ENCODE measurements at regions not wholly inside any gene's neighbourhood (a gene's known extent, or its start where the extent isn't known, plus 50 kb on each side); places are given as distances from the start of the nearest gene placed in this dataset.
"Not testable (repeated sequence)": the region's sequence is repeated elsewhere in the genome, so short reads cannot be mapped to it uniquely, and the experiment has no call there.

DNA sequence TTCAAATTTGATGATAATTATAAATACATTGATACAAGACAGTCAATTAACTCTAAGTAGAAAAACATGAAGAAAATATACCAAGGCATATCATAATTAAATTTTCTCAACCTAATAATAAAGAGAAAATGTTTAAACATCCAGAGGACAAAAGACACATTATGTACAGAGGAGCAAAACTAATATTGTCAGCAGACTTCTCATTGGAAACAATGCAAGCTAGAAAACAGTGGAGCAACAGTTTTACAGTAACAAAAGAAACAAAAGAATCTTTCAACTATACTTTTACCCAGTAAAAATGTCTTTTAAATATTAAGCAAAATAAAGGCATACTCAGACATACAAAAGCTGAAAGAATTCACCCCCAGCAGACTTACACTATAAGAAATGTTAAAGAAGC, 238.0 kb downstream of the TMA16 start:
- TF ChIP-seq, protein P1, sequence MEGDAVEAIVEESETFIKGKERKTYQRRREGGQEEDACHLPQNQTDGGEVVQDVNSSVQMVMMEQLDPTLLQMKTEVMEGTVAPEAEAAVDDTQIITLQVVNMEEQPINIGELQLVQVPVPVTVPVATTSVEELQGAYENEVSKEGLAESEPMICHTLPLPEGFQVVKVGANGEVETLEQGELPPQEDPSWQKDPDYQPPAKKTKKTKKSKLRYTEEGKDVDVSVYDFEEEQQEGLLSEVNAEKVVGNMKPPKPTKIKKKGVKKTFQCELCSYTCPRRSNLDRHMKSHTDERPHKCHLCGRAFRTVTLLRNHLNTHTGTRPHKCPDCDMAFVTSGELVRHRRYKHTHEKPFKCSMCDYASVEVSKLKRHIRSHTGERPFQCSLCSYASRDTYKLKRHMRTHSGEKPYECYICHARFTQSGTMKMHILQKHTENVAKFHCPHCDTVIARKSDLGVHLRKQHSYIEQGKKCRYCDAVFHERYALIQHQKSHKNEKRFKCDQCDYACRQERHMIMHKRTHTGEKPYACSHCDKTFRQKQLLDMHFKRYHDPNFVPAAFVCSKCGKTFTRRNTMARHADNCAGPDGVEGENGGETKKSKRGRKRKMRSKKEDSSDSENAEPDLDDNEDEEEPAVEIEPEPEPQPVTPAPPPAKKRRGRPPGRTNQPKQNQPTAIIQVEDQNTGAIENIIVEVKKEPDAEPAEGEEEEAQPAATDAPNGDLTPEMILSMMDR (IDR thresholded peaks at IDR 0.05; ENCODE audit: low read depth, low read length): no peak
- DNase-seq (ENCODE audit: extremely low read depth, low read depth): no peak

DNA sequence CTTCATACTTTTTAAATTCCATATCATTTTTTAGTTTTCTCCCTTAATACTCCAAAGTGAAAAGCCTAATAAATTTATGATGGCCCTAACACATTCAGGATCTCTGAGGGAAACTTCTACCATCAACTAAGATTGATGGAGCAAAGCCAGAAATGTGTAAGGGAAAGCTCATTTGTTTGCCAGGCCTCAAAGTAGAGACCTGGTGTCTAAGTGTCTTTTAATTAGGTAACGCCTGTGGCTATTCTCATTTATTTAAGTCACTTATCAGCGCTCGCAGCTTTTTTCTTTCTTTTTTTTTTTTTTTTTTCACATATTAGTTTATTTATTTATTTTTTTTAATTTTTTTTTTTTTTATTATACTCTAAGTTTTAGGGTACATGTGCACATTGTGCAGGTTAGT, 242.4 kb downstream of the TMA16 start:
- no peak for DNase-seq (ENCODE audit: extremely low read depth, low read depth)
- TF ChIP-seq, protein P1 (IDR thresholded peaks at IDR 0.05; ENCODE audit: low read depth, low read length): no peak

DNA sequence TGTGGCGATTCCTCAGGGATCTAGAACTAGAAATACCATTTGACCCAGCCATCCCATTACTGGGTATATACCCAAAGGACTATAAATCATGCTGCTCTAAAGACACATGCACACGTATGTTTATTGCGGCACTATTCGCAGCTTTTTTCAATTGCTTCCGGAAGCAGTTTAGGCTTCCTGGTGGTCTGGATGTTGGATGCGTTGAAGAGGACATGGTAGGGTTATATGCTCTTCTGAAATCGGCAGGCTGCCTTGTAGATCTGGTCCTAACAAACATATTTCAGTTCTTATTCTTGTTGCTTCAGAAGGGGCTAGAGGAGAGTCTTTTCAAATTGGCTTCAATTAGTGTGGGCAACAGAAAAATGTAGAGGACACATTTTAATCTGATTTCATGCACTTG, 243.4 kb downstream of the TMA16 start:
- not testable (repeated sequence) for DNase-seq (ENCODE audit: extremely low read depth, low read depth)

DNA sequence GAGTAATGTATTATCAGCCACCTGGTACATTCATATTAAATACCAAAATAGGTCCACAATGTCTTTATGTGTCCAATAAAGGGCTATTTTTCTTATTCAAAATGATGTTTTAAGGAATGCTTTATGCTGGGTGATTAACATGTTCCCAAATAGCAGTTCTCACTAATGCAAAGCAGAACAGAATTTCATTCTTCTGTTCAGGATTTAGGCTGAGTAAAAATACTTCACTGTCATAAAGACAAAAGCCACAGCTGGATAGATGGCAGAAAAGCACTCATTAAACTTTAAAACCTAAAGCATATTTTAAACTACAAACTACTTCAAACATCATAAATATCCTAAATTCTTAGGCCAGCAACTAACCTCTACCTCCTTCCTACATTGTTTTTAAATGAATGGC, 244.0 kb downstream of the TMA16 start:
- DNase-seq (ENCODE audit: extremely low read depth, low read depth): no peak
- TF ChIP-seq, protein P1 (IDR thresholded peaks at IDR 0.05; ENCODE audit: low read depth, low read length): no peak

DNA sequence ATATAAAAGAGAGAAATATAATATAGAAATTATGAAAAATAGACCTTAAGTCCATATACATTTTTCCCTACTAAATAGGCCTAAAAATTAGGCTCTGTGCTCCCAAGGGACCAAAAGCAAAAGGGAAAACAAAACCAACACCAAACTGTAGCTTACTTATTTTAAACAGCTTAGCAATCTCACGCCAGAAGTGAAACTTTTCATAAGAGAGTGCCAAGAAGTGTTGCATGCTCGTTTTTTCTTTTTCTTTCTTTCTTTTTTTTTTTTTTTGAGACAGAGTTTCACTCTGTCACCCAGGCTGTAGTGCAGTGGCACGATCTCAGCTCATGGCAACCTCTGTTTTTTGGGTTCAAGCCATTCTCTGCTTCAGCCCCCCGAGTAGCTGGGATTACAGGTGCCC, 250.4 kb downstream of the TMA16 start:
- TF ChIP-seq, protein P1 (IDR thresholded peaks at IDR 0.05; ENCODE audit: low read depth, low read length): no peak
- DNase-seq (ENCODE audit: extremely low read depth, low read depth): no peak

DNA sequence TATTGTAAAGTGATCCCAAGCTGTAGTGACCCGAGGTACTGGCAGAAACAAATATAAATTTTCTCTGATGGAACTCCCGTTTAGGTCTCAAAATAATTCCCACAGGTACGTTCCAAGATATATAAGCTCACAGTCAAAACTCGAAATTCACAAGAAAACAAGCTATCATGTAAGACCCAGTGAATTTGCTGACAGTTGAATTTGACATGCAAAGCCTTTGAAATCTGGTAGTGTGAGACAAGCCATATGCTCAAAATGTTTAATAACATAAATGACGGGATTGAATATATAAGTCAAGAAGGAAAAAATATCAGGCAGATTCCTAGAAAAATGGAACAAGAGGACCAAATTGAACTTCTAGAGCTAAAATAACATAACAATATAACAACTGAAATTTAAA, 252.8 kb downstream of the TMA16 start:
- DNase-seq (ENCODE audit: extremely low read depth, low read depth): no peak
- TF ChIP-seq, protein P1 (IDR thresholded peaks at IDR 0.05; ENCODE audit: low read depth, low read length): no peak

DNA sequence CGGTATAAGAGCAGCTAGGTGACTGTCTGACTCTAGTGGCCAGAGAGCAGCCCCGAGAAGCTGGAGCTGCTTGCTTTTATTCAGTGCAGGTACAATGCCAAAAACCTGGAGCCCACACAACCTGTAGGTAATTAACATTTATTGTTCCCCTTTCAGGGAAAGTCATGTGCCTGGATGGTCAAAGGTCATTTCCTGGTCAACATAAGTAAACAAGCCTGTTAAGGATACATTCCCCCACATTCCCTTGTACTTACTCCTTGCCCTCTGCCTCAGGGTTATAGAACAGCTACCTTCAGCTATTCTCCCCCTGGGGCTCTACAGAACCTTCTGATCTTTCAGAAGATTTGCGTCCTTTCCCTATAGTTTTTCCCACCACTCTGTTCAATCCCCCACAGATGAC, 253.4 kb downstream of the TMA16 start:
- TF ChIP-seq, protein P1 (IDR thresholded peaks at IDR 0.05; ENCODE audit: low read depth, low read length): no peak
- DNase-seq (ENCODE audit: extremely low read depth, low read depth): no peak

DNA sequence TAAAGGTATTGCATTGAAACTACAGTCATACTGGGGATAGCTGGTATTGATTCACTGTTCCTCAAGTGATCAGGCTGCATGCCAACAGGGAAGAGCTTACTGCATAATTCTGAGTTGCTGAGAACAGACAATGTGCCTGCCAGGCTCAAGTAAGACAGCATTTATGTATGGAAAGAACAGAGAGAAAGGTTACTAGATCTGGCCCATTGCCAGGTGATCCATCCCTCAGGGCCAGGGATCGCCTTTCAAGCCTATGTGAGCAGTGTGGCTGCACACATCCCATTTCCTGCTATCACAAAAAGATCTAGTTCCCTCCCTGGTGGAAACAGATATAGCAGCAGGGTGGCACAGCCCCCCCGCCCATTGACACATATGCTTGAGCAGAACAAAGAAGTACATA, 254.0 kb downstream of the TMA16 start:
- no peak for DNase-seq (ENCODE audit: extremely low read depth, low read depth)
- TF ChIP-seq, protein P1 (IDR thresholded peaks at IDR 0.05; ENCODE audit: low read depth, low read length): no peak

Measured in AG09319 (cell line).